ENCODE measurements at regions not wholly inside any gene's neighbourhood (a gene's known extent, or its start where the extent isn't known, plus 50 kb on each side); places are given as distances from the start of the nearest gene placed in this dataset.
"Not testable (repeated sequence)": the region's sequence is repeated elsewhere in the genome, so short reads cannot be mapped to it uniquely, and the experiment has no call there.

DNA sequence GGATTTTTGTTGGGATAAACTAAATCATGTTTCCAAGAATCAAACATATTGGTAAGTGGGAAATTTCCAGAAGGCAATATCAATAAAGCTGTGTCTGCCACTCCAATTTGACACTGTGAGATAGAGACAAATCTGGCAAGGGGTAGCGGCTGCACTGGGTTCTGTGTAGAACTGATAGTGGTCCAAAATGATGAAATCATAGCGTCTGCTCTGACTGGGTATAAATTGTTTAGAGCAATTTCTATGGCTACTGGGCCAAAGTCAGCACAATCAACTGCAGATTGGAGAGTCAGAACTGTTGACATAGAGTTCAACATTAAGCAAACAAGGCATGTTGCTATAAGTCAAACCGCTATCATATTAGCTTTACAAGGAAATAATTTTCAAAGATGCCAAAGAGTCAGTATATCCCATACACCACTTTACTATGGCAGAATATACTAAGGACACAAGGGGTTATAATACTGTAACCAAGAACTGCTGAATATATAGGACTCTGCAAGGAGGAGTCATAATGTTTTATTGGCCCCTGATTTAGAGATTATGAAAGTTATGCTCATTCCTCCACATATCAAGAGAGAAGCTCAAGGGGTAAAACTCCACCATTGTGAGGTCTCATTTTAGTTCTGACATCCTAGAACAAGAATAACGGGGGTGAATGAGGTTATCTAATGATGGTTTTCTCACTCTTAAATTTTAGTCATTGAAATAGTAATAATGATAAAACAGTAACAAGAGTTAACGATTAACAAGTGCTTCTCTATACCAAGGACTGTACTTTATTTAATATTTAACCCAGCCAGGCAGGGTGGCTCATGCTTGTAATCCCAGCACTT lies 309.7 kb upstream of the GADL1 start:
- in situ Hi-C loops (cut with HindIII; ENCODE audit: low sequenced_read_pairs) = no loop called here

DNA sequence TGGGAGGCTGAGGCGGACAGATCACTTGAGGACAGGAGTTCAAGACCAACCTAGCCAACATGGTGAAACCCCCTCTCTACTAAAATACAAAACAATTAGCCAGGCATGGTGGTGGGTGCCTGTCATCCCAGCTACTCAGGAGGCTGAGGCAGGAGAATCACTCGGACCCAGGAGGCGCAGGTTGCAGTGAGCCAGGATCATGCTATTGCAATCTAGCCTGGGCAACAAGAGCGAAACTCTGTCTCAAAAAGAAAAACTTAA lies 310.3 kb upstream of the GADL1 start:
- in situ Hi-C loops (cut with HindIII; ENCODE audit: low sequenced_read_pairs) = not testable (repeated sequence)

DNA sequence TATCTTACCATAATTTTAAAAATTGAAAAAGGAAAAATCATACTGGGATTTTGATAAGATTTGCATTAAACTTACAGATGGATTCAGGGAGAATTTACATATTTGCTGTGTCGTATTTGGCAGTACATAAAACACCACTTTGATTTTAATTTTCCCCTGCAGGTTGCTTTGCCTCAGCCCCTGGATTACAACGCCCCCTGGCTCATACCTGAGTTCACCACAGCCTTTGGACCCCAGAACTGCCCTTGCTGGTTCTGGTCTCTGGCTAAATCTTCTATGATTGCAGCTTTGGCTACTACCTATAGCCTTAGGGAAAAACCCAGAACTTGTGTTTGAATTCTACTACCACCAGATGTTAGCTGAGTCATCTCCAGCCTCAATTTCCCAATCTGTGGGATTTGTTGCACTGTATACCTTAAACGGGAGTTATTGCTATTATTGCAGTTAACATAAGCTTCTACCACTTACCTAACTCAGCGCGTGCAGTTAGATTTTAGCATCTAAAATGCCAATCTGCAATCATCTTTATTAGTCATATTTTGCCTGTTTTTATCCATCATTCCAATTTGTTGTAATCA lies 315.7 kb upstream of the GADL1 start:
- in situ Hi-C loops (cut with HindIII; ENCODE audit: low sequenced_read_pairs) = no loop called here

DNA sequence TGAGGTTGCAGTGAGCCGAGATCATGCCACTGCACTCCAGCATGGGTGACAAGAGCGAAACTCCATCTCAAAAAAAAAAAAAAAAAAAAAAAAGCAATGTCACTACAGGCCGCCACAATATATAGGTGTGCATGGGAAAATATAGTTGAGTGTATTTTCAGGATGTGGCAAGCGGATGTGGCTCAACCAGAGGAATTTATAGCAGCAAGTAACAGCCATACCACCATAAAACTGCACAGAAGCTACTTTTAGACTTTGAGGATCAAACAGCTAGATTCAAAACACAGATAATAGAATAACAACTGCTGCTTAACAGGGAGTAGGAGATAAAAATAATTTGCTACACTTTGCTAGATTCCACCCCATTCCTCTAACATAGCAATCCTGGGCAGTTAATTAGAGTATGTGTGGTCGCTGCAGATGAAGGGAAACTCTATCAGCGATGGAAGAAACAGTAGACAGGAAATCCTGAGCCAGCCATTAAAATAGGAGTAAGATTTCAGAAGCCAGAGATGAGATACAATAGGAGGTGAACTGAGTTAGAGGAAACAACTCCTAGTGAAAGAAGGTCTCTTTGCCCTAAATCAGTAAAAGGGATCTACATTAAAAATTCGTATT lies 318.7 kb upstream of the STT3B start:
- in situ Hi-C loops (cut with HindIII; ENCODE audit: low sequenced_read_pairs) = no loop called here

DNA sequence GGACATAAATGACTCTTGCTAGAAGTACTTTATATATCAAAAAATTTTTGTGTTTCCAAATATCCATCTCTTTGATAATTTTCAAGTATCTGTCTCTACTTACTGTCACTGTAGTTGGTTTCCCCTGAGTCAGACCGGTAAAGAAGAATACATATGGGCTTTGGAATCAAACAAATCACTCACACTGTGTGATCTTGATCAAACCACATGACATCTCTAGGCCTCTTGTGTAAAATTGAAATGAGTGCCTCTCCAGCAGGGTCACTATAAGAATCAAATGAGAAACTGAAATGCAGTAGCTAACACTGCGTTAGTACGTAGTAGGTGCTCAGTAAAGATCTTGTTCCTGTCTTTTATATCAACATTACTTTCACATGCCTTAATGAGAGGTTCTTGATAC lies 314.6 kb upstream of the STT3B start:
- in situ Hi-C loops (cut with HindIII; ENCODE audit: low sequenced_read_pairs) = no loop called here

DNA sequence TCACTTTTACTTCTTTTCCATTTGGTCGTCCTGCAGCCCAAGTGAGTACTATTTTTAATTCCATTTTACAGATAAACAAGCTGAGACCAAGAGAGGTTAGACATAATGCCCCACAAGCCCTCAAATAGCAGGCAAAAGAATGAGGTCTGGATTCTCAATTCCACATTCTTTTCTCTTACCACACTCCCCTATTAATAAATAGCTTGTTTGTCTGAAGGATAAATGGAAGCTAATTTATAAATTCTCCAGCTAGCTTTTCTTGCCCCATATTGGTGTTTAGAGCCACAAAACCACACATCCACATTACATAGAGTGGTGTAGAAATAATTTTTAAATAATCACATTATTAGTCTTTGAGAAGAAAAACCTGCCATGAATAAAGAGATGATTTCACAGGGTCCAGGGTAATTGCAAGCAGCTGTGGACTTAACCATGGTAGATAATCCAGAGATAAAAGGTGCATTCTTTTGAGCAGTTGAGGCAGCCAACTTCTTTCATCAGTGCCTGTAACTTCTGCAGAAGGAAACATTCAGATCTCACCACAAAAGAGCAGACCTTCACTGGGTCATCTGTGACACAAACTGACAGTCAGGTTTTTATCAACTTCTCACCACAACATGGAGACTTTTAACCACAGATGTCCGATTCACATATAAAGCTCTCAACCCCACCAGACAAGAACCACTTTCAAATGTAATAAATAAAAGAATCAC lies 313.4 kb upstream of the STT3B start:
- in situ Hi-C loops (cut with HindIII; ENCODE audit: low sequenced_read_pairs) = no loop called here

DNA sequence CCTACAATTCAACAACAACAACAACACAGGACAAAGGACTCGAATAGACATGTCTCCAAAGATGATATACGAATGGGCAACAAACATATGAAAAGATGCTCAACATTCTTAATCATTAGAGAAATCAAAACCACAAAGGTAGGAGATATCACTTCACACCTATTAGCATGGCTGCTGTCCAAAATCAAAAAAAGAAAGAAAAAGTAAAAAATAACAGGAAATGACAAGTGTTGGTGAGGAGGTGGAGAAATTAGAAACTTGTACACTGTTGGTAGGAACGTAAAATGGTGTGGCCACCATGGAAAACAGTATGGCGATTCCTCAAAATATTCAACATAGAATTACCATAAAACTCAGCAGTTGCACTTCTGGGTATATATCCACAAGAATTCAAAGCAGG lies 312.3 kb upstream of the STT3B start:
- in situ Hi-C loops (cut with HindIII; ENCODE audit: low sequenced_read_pairs) = no loop called here

DNA sequence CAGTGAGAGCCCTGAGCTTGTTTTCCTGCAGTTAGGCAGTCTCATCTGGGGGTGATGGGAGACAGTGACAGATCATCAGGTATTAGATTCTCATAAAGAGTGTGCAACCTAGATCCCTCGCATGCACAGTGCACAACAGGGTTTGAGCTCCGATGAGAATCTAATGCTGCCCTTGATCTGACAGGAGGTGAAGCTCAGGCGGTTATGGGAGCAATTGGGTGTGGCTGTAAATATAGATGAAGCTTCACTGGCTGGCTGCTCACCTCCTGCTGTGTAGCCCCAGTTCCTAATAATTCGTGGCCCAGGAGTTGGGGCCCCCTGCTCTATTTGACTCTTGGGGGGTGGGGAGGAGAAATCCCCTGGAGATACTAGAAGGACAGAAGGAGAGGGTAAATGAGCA lies 309.4 kb upstream of the STT3B start:
- in situ Hi-C loops (cut with HindIII; ENCODE audit: low sequenced_read_pairs) = no loop called here

DNA sequence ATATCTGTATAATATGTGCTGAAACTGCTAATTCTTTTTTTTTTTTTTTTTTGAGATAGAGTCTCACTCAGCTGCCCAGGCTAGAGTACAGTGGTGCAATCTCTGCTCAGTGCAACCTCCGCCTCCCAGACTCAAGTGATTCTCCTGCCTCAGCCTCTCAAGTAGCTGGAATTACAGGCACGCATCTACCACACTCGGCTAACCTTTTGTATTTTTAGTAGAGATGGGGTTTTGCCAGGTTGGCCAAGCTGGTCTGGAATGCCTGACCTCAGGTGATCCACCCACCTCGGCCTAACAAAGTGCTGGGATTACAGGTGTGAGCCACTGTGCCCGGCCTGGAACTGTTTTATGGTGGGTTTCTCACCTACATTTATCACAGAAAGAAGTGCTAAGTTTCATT lies 307.8 kb upstream of the STT3B start:
- in situ Hi-C loops (cut with HindIII; ENCODE audit: low sequenced_read_pairs) = no loop called here

DNA sequence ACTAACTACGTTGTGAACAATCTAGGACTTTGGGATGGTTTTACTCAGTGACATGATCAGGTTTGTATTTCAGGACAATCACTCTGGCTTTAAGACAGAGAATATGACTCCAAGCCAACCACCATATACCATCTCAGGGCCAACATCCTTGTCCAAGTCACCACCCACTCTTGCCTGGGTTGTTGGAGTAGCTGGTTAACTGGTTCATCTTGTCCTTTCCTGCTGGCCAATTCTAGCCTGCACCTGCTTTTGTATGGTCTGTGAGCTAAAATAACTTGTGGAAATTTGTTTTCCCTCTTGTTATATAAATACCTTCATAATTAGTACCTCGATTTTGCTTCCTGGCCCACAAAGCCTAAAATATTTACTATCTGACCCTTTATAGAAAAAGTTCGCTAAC lies 306.8 kb upstream of the STT3B start:
- in situ Hi-C loops (cut with HindIII; ENCODE audit: low sequenced_read_pairs) = no loop called here

DNA sequence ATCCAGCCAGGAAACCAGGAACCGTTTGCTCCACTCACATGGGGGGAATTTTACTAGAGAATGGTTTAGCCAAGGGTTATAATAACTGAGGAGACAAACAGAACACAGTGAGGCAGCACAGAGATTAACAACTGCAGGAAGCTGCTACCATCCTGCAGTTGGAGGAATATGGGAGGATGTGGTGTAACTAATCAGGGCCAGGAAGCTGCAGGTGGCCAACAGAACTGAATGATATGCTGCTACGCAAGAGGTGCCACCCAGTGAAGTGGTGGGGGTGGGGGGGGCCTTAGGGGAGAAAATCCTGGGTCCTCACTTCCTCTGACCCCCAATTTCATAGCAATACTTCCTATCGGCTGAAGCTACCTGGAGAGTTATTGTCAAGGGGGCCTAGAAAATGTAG lies 306.4 kb upstream of the STT3B start:
- in situ Hi-C loops (cut with HindIII; ENCODE audit: low sequenced_read_pairs) = no loop called here

DNA sequence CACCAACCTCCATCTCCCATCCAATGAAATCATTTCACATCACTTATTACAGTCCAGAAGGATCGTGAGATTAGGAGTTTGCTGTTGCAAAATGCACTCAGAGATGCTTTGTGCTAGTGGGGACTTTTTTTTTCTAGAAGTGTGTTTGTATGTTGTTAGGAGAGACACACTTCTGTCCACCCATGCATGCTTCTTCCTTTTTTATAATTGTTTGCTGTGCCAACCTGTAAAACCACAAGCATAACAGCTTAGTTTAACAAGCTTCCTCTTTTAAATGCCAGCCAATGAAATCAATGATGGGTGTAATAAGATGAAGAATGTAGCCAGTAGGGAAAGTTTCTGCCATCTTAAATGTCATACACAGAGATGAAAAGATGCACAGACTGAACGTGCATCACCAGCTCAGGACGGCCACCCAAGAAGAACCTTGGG lies 305.6 kb upstream of the STT3B start:
- in situ Hi-C loops (cut with HindIII; ENCODE audit: low sequenced_read_pairs) = no loop called here

DNA sequence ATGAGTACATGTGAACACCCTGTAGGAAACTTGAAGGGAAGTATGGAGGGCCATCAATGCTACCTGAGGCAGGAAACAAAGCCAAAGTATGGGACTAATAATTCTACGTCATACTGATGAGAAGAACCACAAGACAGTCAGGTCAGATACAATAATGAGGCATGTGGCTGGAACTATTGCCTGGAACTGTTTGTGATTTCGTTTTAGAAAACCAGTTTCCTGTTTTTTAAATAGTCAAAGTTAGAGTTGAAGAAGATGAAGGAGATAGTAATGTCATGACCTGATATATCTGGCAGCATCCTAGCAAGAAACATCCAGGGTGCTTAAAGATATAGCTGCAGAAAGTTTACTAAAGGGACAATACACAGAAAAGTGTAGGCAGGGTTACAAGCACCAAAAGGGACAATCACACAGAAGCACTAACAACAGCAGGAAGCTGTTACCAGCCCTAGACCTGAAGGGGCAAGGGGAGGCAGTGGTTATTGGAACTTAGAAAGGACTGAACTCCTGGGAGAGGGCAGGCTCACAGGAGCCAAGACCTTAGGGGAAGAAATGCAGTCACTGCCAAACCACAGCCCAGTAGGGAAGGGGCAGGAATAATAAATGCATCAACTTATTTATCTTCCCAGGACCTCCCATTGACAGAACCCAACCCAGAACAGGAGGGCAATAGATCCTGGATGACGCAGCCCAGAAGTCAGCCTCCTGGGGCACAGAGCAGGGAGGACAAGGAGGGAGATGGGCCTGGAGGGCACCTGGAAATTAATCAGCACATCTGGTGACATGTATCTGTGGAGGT lies 302.1 kb upstream of the STT3B start:
- in situ Hi-C loops (cut with HindIII; ENCODE audit: low sequenced_read_pairs) = no loop called here

DNA sequence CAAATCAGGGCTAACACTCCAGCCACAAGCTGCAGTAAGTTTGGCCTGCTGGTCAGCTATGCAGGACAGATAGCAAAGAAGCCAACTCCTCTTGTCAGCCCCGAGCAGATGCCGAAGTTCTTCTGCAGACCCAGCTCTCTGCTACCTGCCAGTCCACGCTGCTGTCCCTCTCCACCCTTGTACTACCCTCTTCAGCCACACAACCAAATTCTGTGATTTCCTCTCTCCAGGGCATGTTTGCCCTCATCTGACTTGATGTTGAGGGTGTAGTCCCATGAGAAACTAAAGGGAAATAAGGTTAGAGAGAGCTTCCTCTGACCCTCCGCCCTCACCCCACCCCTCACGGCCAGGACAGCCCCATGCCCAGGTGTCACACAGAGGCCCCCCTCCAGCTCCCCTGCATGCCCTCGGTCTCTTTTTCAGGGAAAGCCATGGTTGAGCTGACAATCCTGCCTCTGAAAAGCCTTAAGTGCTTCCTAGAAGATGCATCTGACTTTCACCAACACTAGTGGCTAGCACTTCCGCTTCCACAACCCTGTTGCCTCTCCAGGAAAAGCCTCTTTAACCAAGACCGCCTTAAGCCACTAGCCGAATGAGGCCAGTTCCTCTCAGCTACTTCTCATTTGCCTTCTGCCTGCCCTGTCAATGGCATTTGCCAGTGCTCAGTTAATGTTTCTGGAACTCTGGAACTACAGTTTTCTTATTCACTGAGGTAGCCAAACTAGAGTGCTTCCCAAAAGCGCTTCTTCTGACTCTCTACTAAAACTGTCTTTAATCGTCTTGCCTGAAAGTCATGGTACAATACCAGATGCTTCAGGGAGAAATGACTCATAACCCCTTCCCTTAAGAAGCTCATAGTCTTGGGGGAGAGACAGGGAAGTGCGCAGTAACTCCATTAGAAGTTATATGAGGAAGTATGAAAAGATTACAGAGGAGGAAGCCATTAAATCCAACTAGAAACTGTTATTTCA lies 300.4 kb upstream of the STT3B start:
- in situ Hi-C loops (cut with HindIII; ENCODE audit: low sequenced_read_pairs) = no loop called here

DNA sequence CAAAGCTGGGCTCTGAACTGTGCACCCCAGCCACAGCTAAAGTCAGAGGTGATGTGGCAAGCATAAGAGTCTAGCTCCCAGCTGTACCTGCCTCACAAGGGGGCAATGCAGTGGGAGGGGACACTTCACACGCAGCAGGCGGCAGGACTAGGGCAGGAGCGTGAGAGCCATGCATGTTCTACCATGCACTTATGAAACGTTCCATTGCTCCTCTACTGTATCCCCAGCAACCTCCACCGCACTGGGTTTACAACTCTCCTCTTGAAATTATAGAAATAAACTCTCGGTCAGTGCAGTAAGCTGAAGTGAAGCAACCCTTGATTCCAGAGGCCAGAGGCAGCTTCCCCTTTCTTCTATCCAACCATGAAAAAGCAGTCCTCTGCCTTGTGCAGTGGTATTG lies 298.6 kb upstream of the STT3B start:
- in situ Hi-C loops (cut with HindIII; ENCODE audit: low sequenced_read_pairs) = no loop called here

DNA sequence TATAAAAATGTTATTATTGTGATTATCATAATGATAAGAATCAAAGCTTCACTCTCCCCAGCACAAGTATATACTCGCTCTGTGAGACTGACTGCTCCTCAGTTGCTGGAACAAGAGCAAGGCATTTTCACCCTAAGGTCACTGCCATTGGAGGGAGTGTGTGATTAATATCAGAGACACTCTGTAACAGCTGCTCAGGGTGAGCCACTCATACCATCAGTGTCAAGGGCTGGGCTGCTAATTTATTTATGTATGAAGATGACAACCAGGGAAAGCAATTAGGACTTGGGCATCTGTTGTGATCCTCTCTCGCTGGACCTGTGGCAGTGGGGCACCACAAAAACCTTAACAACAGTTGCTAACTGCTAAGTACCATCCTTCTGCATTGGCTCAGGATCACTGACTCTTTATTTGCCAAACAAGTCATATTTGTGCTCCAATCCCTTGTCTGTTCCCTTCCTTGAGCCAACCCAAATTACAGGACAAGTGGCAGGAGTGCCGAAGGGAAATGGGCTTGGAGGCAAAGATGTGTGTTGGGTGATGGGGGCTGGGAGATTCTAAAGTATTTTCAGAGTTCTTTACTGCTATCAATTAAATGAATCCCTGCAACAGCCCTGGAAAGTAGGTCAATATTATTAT lies 297.5 kb upstream of the STT3B start:
- in situ Hi-C loops (cut with HindIII; ENCODE audit: low sequenced_read_pairs) = no loop called here

DNA sequence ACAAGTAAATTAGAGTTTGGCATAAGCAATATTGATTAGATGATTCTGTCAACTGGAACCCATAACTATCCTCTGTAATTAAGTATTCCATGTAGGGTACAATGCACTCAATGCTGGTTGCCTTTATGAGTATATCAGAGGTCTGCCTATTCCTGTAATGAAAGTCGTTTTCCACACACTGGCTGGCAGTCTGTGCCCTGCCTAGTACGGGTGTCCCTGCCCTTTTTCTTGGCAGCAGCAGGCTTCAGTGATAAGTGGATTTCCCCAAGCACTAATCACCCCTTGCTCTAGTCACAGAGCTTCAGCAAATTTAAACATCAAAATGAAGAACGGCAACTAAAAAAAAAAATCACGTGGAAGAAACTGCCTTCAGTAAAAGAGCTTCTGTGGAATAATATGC lies 294.8 kb upstream of the STT3B start:
- in situ Hi-C loops (cut with HindIII; ENCODE audit: low sequenced_read_pairs) = no loop called here

DNA sequence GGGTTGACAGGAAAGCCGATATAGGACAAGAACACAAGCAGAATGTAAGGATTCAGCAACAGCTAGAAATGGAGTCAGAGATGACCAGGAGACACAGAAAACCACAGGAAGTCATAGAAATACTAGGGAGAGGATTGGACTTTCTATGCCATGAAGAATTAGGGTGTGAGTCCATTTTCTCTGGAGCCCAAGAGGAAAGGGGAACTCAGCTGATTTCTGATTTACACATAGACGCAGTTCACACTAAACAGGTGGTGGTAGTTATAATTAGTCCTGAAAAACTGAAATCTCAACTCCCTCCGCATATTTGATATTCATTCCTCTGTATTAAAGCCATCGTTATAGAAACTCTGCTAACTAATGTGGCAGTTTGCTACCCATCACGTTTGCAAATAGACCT lies 292.7 kb upstream of the STT3B start:
- in situ Hi-C loops (cut with HindIII; ENCODE audit: low sequenced_read_pairs) = loop anchor here (5.0 kb wide), 1 partner anchor 53 kb away; no protein-coding TSS in a partner anchor

DNA sequence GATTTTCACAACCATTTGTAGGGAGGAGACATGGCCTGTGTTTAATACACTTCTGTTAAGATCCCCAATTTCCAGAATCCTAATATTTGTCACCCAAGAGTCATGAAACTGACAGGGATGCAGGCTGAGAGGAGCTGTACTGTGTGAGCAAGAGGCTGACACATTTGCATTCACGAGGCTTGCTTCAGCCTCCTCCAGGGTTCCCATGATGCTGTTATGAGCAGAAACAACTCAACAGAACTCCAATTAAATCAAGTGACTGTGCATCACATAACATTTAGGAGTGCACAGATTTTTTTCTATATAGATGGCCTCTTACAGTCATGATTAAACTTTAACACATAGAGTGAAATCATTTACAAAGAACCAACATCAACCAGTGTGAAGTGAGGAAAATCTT lies 292.3 kb upstream of the STT3B start:
- in situ Hi-C loops (cut with HindIII; ENCODE audit: low sequenced_read_pairs) = loop anchor here (5.0 kb wide), 1 partner anchor 53 kb away; no protein-coding TSS in a partner anchor

Data from endothelial cell of hepatic sinusoid (primary cell).